ENCODE measurements at regions not wholly inside any gene's neighbourhood (a gene's known extent, or its start where the extent isn't known, plus 50 kb on each side); places are given as distances from the start of the nearest gene placed in this dataset.
"Not testable (repeated sequence)": the region's sequence is repeated elsewhere in the genome, so short reads cannot be mapped to it uniquely, and the experiment has no call there.

GRCh38 chr13:90591927-90592268 lies 755.6 kb upstream of the MIR17HG start:
- no peak for TF ChIP-seq CTCF (IDR thresholded peaks at IDR 0.05; ENCODE audit: extremely low read depth, missing control alignments)
- no peak for DNase-seq (ENCODE audit: low spot score)

- no peak for TF ChIP-seq CTCF (IDR thresholded peaks at IDR 0.05; ENCODE audit: extremely low read depth, missing control alignments)
- DNase-seq (ENCODE audit: low spot score): no peak
These were observed 754.5 kb upstream of the MIR17HG start for GRCh38 chr13:90592943-90593342.

GRCh38 chr13:90594681-90595080 lies 752.8 kb upstream of the MIR17HG start:
- TF ChIP-seq CTCF (IDR thresholded peaks at IDR 0.05; ENCODE audit: extremely low read depth, missing control alignments): no peak
- no peak for DNase-seq (ENCODE audit: low spot score)

DNA sequence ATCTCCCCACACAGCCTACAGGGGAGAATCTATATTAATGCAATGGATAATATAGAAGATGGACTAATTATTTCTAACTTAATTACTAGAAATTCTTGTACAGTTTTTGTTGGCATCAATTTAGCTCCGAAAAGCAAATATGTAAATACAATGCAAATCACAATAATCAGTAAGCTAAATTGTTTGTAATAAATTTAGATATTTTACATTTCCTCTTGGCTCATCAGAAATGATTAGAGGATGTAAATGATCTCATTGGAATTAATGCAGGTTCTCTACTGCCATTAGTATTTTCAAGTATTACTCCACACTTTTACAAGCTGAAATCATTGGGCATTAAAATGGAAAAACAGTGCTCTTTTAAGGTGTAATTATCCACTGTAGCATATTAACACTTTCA lies 741.8 kb upstream of the MIR17HG start:
- no peak for TF ChIP-seq CTCF (IDR thresholded peaks at IDR 0.05; ENCODE audit: extremely low read depth, missing control alignments)
- no peak for DNase-seq (ENCODE audit: low spot score)

DNA sequence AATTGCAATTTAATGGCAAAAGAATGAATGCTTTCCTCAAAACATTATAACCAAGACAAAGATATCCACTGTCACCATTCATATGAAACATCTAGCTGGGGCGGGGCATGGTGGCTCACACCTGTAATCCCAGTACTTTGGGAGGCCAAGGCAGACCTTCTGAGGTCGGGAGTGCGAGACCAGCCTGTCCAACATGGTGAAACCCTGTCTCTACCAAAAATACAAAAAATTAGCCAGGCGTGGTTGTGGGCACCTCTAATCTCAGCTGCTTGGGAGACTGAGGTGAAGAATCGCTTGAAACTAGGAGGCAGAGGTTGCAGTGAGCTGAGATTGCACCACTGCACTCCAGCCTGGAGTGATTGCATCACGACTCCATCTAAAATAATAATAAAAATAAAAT lies 740.6 kb upstream of the MIR17HG start:
- DNase-seq (ENCODE audit: low spot score): not testable (repeated sequence)

- no peak for TF ChIP-seq CTCF (IDR thresholded peaks at IDR 0.05; ENCODE audit: extremely low read depth, missing control alignments)
- DNase-seq (ENCODE audit: low spot score): no peak
These were observed 735.1 kb upstream of the MIR17HG start for GRCh38 chr13:90612391-90612790.

GRCh38 chr13:90613076-90613795 lies 734.3 kb upstream of the MIR17HG start:
- DNase-seq (ENCODE audit: low spot score): no peak
- TF ChIP-seq CTCF (IDR thresholded peaks at IDR 0.05; ENCODE audit: extremely low read depth, missing control alignments): no peak

DNA sequence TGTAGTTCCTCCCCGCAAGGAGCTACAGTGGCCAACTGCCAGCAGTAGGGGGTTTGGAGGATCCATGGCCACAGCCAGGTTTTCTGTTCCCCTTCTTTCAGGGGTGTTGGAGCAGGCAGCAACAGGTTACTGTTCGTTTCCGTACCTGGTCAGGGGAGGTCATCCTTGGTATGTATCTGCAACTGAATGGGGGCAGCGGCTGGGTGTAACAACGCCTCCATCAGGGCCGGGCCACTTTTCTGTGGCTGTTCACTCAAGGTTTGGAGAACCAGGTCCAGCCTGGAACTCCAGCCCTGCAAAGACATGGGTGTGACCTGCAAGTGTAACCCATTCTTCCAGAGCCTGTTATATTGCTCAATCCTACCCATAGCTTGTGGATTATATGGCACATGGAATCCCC lies 732.3 kb upstream of the MIR17HG start:
- no peak for TF ChIP-seq CTCF (IDR thresholded peaks at IDR 0.05; ENCODE audit: extremely low read depth, missing control alignments)
- no peak for DNase-seq (ENCODE audit: low spot score)
